NCI-H2227 (cell line): ENCODE measurements at regions not wholly inside any gene's neighbourhood (a gene's known extent, or its start where the extent isn't known, plus 50 kb on each side); places are given as distances from the start of the nearest gene placed in this dataset.
A peak's percentile ranks its signal among the peaks of the same experiment; 100 is the strongest.

Experiments
- DNase-seq: peaks from one replicate; lab custom pipeline; 2025; ENCODE audit not compliant: unreplicated experiment; lab: John Stamatoyannopoulos, UW

DNA sequence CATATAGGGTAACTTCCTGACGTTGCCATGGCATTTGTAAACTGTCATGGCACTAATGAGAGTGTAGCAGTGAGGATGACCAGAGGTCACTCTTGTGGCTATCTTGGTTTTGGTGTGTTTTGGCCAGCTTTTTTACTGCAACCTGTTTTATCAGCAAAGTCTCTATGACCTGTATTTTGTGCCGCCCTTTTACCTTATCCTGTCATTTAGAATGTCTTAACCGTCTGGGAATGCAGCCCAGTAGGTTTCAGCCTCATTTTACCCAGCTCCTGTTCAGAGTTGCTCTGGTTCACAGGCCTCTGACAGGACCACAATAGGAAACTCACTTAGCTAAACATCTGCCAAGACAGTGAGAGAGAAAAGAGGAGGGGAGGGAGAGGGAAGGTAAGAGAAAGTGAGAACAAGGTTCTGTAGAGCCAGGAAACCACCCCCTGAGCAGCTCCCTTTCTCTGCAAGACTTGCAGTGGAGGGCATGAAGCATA is 64.8 kb upstream of the PLEKHG3 start:
- no peak for DNase-seq

DNA sequence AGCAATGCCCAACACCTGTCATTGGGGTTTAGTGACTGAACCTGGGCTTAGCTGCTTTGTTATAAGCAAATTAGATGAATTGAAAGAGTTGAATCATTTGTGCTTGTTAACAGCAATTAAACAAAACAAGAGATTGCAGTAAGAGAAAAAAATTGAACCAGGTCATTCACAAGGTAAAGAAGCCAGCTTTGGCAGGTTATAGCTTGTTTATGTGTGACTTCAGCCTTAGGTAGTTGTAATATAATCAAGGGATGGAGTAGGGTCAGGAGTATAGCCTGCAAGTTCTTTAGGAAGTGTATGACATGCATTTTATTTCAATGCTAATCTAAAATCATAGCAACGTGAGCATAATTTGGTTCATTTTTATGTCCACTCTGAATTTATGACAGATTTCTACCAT is 63.4 kb upstream of the PLEKHG3 start:
- no peak for DNase-seq

DNA sequence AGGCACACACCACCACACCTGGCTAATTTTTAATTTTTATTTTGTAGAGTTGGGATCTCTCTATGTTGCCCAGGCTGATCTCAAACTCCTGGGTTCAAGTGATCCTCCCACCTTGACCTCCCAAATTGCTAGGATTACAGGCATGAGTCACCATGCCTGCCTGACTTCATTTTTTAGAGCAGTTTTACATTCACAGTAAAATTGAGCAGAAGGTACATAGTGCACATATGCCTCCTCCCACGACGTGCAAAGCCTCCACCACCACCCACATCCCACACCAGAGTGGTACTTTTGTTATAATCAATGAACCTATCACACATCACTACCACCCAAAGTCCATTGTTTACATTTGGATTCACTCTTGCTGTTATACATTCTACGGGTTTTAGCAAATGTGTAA is 62.5 kb upstream of the PLEKHG3 start:
- no peak for DNase-seq

DNA sequence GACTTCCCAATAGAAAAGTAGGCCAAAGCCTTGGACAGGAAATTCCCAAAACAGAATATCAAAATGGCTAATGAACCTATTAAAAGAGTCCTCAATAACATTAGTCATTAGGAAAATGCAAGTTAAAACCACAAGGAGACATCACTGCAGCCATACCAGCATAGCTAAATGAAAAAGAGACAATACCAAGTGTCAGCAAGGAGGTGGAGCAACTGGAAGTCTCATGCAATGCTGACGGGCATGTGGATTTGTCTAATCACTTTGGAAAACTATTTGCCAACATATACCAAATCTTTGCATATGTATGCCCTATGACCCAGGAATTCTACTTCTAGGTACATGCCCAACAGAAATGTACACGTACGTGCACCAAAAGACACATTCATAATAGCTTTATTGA is 60.5 kb upstream of the PLEKHG3 start:
- DNase-seq: no peak

DNA sequence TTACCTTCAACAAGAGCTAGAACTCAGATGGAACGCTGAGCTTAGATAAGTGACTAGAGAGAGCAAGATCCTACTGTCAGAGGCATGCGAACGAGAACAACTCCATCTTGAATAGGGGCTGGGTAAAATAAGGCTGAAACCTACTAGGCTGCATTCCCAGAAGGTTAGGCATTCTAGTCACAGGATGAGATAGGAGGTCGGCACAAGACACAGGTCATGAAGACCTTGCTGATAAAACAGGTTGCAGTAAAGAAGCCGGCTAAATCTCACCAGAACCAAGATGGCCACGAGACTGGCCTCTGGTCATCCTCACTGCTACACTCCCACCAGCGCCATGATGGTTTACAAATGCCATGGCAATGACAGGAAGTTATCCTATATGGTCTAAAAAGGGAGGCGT is 59.6 kb upstream of the PLEKHG3 start:
- DNase-seq: no peak

DNA sequence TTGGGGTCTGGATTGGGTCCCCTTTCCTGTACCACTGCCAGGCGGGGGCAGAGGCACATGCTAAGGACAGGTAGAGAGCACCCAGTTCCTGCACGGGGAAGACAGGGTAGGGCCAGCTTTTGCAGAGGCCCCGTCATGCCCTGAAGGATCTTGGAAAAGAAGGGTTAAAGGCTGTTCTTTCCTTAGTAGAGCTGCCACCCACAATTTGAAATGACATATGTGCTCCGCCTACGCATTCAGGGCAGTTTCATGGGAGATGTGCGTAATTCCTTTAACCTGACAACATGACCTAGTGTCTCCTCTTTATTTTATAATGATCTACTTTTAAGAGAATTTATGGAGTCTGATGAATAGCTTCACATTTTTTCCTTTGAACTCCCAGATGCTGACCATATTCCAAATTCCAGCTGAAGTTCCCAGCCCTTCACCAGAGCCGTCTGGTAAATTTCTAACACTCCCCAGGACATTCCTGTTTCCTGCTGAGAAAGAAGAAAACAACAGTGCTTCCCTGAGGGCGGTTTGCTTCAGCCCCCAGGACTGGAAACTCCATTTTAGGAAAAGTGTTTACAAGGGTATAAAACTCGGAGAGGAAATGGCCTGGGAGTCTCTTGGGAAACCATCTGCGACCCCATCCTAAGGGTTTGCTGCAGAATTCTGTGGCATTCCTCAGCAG is 58.9 kb upstream of the PLEKHG3 start:
- DNase-seq: peak; percentile 30

DNA sequence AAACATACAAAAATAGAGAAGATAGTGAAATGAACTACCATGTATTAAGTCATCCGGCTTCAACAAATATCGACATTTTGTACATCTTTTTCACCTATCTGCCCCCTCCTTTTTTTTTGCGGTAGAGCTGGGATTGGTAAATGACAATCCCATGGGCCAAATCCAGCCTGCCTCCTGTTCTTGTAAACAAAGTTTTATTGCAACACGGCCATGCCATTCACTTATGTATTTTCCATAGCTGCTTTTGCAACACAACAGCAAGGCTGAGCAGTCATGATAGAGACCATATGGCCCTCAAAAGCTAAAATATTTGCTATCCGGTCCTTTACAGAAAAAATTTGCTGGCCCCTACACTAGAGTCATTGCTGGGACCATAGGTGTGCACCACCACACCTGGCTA is 58.1 kb upstream of the PLEKHG3 start:
- DNase-seq: no peak

DNA sequence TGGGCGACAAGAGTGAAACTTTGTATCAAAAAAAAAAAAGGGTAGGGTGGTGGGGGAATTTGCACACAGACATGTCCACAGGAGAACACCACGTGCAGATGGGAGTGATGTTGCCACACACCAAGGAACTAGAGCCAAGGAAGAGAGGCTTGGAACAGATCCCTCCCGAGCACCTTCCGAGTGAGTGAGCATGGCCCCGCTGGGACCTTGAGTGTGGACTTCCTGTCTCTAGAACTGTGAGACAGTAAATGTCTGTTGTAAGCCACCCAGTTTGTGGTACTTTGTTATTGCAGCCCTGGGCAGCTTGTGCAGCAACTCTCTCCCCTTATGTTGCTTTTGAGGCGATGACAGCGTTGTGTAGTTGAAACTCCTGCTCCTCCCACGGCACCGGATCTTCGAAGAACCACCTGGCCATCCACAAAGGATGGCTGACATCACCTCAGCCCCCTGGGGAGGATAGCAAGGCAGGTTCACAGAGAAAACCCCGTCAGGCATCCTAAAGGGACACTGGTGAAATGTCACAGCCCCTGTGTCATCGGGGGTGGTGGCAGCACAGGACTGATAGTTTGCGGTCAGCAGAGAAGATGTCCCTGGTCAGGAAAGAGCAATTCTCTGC is 54.7 kb upstream of the PLEKHG3 start:
- no peak for DNase-seq

DNA sequence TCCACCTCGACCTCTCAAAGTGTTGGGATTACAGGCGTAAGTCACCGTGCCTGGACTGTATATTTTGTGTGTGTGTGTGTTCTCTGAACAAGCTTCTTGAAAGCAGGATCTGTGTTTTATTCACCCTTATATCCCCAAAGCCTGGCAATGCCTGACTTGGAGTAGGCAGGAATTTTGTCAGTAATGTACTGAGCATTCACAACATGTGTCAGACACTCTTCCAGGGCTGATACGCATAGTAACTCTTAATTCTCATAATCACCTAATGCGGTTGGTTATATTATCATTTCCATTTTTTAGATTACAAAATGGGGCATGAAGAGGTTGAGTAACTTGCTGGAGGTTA is 50.4 kb upstream of the PLEKHG3 start:
- DNase-seq: no peak

DNA sequence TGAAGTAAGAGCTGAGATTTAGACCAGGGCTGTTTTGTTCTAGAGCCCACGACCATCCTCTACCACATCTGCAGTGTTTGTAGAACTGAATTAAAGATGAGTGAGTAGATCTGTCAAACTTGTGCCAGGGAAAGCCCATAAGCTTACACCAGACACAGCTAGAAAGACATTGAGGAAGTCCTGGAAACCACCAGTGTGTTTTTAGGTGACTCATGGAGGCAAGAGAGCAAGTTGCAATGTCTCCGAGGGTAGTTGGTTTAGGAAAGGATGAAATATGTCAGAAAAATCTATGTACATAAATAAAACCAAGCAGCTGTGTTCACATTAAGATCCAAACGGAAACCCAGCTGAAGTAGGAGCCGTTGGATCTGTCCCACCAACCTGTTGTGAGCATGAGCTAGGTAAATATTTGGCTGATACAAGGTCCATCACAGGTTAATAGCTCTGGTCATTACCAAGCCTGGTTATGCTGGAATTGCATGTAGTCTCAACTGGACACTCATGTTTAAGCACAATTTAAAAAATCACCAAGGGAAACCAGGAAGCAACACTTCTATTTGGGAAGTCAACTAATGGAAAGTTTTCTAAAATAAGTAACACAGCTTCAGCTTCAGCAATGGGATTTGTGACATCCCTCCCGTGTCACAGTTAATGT is 49.9 kb upstream of the PLEKHG3 start:
- DNase-seq: no peak
